Neural cell (in vitro differentiated cells): ENCODE measurements at regions not wholly inside any gene's neighbourhood (a gene's known extent, or its start where the extent isn't known, plus 50 kb on each side); places are given as distances from the start of the nearest gene placed in this dataset.

Experiments used
- H2AFZ ChIP-seq: fragments of 200-600, 300-800 bp; sonication (generic), shearing (Covaris generic); 2 replicates; pipeline ENCODE4 v1.6.0; 2014; ENCODE audit warnings: low read depth, mild to moderate bottlenecking, antibody characterized with exemption, low read length, moderate library complexity
- H3F3A ChIP-seq: fragments of 200-600 bp; shearing (Covaris generic); 2 replicates; pipeline ENCODE4 v1.6.1; 2016; ENCODE audit warnings: mild to moderate bottlenecking, moderate library complexity, mixed read lengths, antibody characterized with exemption, low read length; ENCODE audit not compliant: insufficient read depth, poor library complexity, severe bottlenecking
- H3K27ac ChIP-seq: fragments of 200-600, 300-800 bp; sonication (generic), shearing (Covaris generic); 2 replicates; pipeline ENCODE4 v1.5.1; 2014; ENCODE audit warnings: mild to moderate bottlenecking, low read length, moderate library complexity
- H3K27me3 ChIP-seq: fragments of 300-800, 200-600 bp; sonication (generic), shearing (Covaris generic); 2 replicates; pipeline ENCODE4 v1.6.0; 2014; ENCODE audit warnings: mild to moderate bottlenecking, low read depth, low read length, moderate library complexity; ENCODE audit not compliant: insufficient read depth
- H3K36me3 ChIP-seq: fragments of 300-800, 200-600 bp; sonication (generic), shearing (Covaris generic); 2 replicates; pipeline ENCODE4 v1.5.1; 2014; ENCODE audit warnings: mild to moderate bottlenecking, antibody characterized with exemption, low read length, moderate library complexity; ENCODE audit not compliant: insufficient read depth
- H3K4me2 ChIP-seq: fragments of 300-800, 200-600 bp; sonication (generic), shearing (Covaris generic); 2 replicates; pipeline ENCODE4 v1.6.0; 2014; ENCODE audit warnings: mild to moderate bottlenecking, low read length
- H3K4me3 ChIP-seq: fragments of 300-800, 200-600 bp; sonication (generic), shearing (Covaris generic); 2 replicates; pipeline ENCODE4 v1.5.1; 2014; ENCODE audit warnings: mild to moderate bottlenecking, low read length, moderate library complexity
- H3K79me2 ChIP-seq: fragments of 200-600 bp; shearing (Covaris generic); replicated peaks from 2 replicates; pipeline ENCODE4 v1.6.0; 2014; ENCODE audit warnings: mild to moderate bottlenecking, low read length, moderate library complexity; ENCODE audit not compliant: insufficient read depth
- H3K9ac ChIP-seq: fragments of 300-800, 200-600 bp; sonication (generic), shearing (Covaris generic); 2 replicates; pipeline ENCODE4 v1.6.1; 2016; ENCODE audit warnings: mild to moderate bottlenecking, low read length, mixed read lengths
- H3K9me2 ChIP-seq: fragments of 200-600 bp; shearing (Covaris generic); 2 replicates; pipeline ENCODE4 v1.6.1; 2016; ENCODE audit warnings: mild to moderate bottlenecking, low read length, mixed read lengths; ENCODE audit not compliant: insufficient read depth
- H3K9me3 ChIP-seq: fragments of 200-600, 300-800 bp; sonication (generic), shearing (Covaris generic); 2 replicates; pipeline ENCODE4 v1.6.1; 2016; ENCODE audit warnings: mild to moderate bottlenecking, mixed run types, low read length, moderate library complexity, mixed read lengths
- H4K20me1 ChIP-seq: fragments of 200-600 bp; shearing (Covaris generic); 2 replicates; pipeline ENCODE4 v1.6.1; 2016; ENCODE audit warnings: mild to moderate bottlenecking, mixed run types; ENCODE audit not compliant: insufficient read depth
- CTCF ChIP-seq: fragments of 450-650 bp; IDR thresholded peaks from 2 replicates; pipeline ENCODE4 v1.5.1; 2014; ENCODE audit warnings: antibody characterized with exemption, mild to moderate bottlenecking, moderate library complexity; ENCODE audit not compliant: poor library complexity, severe bottlenecking
- EP300 ChIP-seq: fragments of 450-650 bp; conservative IDR thresholded peaks from 2 replicates; pipeline ENCODE4 v1.6.1; 2014; ENCODE audit warnings: antibody characterized with exemption, mild to moderate bottlenecking, moderate library complexity; ENCODE audit not compliant: poor library complexity, severe bottlenecking
- EZH2 ChIP-seq: fragments of 200-600, 300-800 bp; shearing (Covaris generic), sonication (generic); IDR thresholded peaks from 2 replicates; pipeline ENCODE4 v1.6.1; 2014; ENCODE audit warnings: antibody characterized with exemption, low read length, borderline replicate concordance, mild to moderate bottlenecking; ENCODE audit not compliant: insufficient read depth, poor library complexity, severe bottlenecking
- MXI1 ChIP-seq: fragments of 450-650 bp; conservative IDR thresholded peaks from 2 replicates; pipeline ENCODE4 v1.6.1; 2014; ENCODE audit warnings: antibody characterized with exemption, mild to moderate bottlenecking; ENCODE audit not compliant: poor library complexity, severe bottlenecking
- POLR2AphosphoS5 ChIP-seq: IDR thresholded peaks from 2 replicates; pipeline ENCODE4 v1.6.1; 2012
- RAD21 ChIP-seq: fragments of 450-650 bp; conservative IDR thresholded peaks from 2 replicates; pipeline ENCODE4 v1.6.1; 2014; ENCODE audit warnings: antibody characterized with exemption, mild to moderate bottlenecking, moderate library complexity
- SMC3 ChIP-seq: fragments of 450-650 bp; conservative IDR thresholded peaks from 2 replicates; pipeline ENCODE4 v1.6.1; 2014; ENCODE audit warnings: antibody characterized with exemption, mild to moderate bottlenecking, moderate library complexity; ENCODE audit not compliant: poor library complexity
- TAF1 ChIP-seq: IDR thresholded peaks from 2 replicates; pipeline ENCODE4 v1.6.1; 2012; ENCODE audit warnings: low read depth
- TF ChIP-seq, protein P1 (sequence below): IDR thresholded peaks from 2 replicates; pipeline ENCODE4 v1.6.1; 2012; ENCODE audit warnings: borderline replicate concordance

GRCh38 chr3:22886439-22887068 lies 316.6 kb upstream of the UBE2E2 start:
- H3K36me3 ChIP-seq: no peaks in the 10 kb centered on the region
- H3K27me3 ChIP-seq: no peaks in the 10 kb centered on the region
- H3K27ac ChIP-seq: no peak overlapping the region
- no peak overlapping the region for H2AFZ ChIP-seq
- TF ChIP-seq, protein P1, sequence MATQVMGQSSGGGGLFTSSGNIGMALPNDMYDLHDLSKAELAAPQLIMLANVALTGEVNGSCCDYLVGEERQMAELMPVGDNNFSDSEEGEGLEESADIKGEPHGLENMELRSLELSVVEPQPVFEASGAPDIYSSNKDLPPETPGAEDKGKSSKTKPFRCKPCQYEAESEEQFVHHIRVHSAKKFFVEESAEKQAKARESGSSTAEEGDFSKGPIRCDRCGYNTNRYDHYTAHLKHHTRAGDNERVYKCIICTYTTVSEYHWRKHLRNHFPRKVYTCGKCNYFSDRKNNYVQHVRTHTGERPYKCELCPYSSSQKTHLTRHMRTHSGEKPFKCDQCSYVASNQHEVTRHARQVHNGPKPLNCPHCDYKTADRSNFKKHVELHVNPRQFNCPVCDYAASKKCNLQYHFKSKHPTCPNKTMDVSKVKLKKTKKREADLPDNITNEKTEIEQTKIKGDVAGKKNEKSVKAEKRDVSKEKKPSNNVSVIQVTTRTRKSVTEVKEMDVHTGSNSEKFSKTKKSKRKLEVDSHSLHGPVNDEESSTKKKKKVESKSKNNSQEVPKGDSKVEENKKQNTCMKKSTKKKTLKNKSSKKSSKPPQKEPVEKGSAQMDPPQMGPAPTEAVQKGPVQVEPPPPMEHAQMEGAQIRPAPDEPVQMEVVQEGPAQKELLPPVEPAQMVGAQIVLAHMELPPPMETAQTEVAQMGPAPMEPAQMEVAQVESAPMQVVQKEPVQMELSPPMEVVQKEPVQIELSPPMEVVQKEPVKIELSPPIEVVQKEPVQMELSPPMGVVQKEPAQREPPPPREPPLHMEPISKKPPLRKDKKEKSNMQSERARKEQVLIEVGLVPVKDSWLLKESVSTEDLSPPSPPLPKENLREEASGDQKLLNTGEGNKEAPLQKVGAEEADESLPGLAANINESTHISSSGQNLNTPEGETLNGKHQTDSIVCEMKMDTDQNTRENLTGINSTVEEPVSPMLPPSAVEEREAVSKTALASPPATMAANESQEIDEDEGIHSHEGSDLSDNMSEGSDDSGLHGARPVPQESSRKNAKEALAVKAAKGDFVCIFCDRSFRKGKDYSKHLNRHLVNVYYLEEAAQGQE: no peak
- no peak for TF ChIP-seq EZH2
- no peak for TF ChIP-seq MXI1
- TF ChIP-seq TAF1: no peak
- no peak for TF ChIP-seq CTCF
- no peak for TF ChIP-seq POLR2AphosphoS5
- no peaks in the 10 kb centered on the region for H3K9me2 ChIP-seq
- no peak overlapping the region for H3K4me3 ChIP-seq
- no peak overlapping the region for H3K9ac ChIP-seq
- H3K79me2 ChIP-seq: no peaks in the 10 kb centered on the region
- H4K20me1 ChIP-seq: no peaks in the 10 kb centered on the region
- H3F3A ChIP-seq: no peaks in the 10 kb centered on the region
- no peaks in the 10 kb centered on the region for H3K9me3 ChIP-seq
- H3K4me2 ChIP-seq: no peak overlapping the region

- Histone ChIP-seq H2AFZ (no peak overlapping the region), H4K20me1 (no peaks in the 10 kb centered on the region), H3K27me3 (no peaks in the 10 kb centered on the region), H3F3A (no peaks in the 10 kb centered on the region), H3K79me2 (no peaks in the 10 kb centered on the region), H3K4me2 (no peak overlapping the region), H3K4me3 (no peak overlapping the region), H3K9me2 (no peaks in the 10 kb centered on the region), H3K9me3 (no peaks in the 10 kb centered on the region), H3K27ac (no peak overlapping the region), H3K9ac (no peak overlapping the region), H3K36me3 (no peaks in the 10 kb centered on the region)
- TF ChIP-seq EP300 (no peak), SMC3 (peak; percentile 74), RAD21 (peak; percentile 68), CTCF (peak; percentile 69), TAF1 (no peak), EZH2 (no peak)
- TF ChIP-seq, protein P1: no peak
Measured at GRCh38 chr3:22887664-22888291, 315.3 kb upstream of the UBE2E2 start.
